ENCODE measurements at regions not wholly inside any gene's neighbourhood (a gene's known extent, or its start where the extent isn't known, plus 50 kb on each side); places are given as distances from the start of the nearest gene placed in this dataset.

- 76 to 84% (median 79%) methylated on average over 8 of the region's 8 CpGs for WGBS, 5 donors
- Histone ChIP-seq H3K27ac (no peak overlapping the region), H3K4me1 (no peaks in the 10 kb centered on the region)
Measured at GRCh38 chr2:113806217-113806913, 49.9 kb upstream of the SLC35F5 start.

More at GRCh38 chr2:113806217-113806913, 49.9 kb upstream of the SLC35F5 start:
- Histone ChIP-seq H3K36me3 (no peaks in the 10 kb centered on the region), H3K9me3 (no peaks in the 10 kb centered on the region), H3K4me3 (no peak overlapping the region), H3K27me3 (no peaks in the 10 kb centered on the region)
- TF ChIP-seq POLR2A (IDR thresholded peaks at IDR 0.05) (no peak), POLR2AphosphoS5 (IDR thresholded peaks at IDR 0.05) (no peak), EP300 (IDR thresholded peaks at IDR 0.05) (no peak), CTCF (IDR thresholded peaks at IDR 0.05) (no peak)
- no peak for DNase-seq
- intact Hi-C loops (cut with DNase I; ENCODE audit: low total_unique reads), result no loop called here

Measured in stomach (tissue), 8 donors.